Retinal pigment epithelial cell (primary cell): ENCODE measurements at regions not wholly inside any gene's neighbourhood (a gene's known extent, or its start where the extent isn't known, plus 50 kb on each side); places are given as distances from the start of the nearest gene placed in this dataset.

ENCODE experiments used
- DNase-seq: peaks from one replicate; pipeline ENCODE4 v3.0.0-alpha.2; 2010; ENCODE audit warnings: low read depth
- H3K4me3 ChIP-seq: 2 replicates; pipeline ENCODE4 v1.5.1; 2011; ENCODE audit warnings: mild to moderate bottlenecking, low read length, control low read depth, moderate library complexity
- TF ChIP-seq, protein P1 (sequence below): conservative IDR thresholded peaks from 2 replicates; pipeline ENCODE4 v1.5.1; 2011; ENCODE audit warnings: low read depth, low read length, control low read depth, inconsistent platforms

DNA sequence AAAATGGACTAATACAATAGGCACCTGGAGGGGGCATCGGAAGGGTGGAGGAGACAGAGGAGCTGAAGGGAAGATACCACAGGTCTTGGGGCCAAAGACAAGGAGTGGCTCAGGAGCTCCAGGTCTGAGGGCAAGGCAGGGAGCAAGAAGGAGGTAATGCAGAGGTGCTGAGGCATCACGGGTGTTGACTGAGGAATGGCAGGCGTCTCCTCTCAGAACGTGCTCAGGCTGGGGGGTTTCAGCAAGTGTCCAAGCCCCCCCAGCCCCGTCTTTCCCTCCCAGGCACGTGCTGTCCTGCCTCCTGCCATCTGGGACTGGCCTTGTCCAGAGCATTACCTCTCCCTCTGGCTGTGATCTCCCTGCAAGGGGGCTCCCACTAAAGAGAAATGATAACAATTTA lies 265.4 kb downstream of the DCDC2C start:
- TF ChIP-seq, protein P1, sequence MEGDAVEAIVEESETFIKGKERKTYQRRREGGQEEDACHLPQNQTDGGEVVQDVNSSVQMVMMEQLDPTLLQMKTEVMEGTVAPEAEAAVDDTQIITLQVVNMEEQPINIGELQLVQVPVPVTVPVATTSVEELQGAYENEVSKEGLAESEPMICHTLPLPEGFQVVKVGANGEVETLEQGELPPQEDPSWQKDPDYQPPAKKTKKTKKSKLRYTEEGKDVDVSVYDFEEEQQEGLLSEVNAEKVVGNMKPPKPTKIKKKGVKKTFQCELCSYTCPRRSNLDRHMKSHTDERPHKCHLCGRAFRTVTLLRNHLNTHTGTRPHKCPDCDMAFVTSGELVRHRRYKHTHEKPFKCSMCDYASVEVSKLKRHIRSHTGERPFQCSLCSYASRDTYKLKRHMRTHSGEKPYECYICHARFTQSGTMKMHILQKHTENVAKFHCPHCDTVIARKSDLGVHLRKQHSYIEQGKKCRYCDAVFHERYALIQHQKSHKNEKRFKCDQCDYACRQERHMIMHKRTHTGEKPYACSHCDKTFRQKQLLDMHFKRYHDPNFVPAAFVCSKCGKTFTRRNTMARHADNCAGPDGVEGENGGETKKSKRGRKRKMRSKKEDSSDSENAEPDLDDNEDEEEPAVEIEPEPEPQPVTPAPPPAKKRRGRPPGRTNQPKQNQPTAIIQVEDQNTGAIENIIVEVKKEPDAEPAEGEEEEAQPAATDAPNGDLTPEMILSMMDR: no peak
- DNase-seq: no peak
- H3K4me3 ChIP-seq: no peak overlapping the region

DNA sequence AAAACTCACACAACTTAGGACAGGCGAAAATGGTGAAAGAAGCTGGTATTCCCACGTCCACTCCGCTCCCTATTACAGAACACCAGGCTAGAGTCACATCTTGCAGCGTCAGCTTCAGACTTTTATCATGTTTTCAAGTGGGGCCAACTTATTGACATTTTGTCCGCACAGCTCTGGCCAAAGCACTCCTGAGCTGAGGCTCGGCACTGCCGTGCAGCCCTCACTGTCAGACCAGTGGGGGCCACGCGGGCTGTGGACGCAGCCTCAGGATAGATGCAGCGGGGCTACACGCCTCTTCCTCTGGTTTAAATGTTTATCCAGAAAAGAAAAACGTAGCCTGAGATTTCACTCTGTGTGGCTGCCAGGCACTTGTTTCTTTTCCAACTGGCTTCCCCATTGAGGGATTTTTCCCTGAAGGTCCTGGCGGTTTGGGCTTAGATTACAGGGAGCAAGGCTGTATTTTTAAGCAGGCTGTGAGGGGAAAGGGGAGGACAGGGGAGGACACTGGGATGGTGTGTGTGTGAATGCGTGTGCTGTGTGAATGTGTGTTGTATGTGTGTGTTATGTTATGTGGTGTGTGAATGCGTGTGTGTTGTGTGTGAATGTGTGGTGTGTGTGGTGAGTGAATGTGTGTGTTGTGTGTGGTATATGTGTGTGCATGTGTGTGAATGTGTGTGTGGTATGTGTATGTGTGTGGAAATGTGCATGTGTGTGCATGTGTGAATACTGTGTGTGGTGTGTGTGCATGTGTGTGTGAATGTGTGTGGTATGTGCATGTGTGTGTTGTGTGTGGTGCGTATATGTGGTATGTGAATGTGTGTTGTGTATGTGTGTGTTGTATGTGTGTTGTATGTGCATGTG lies 267.6 kb downstream of the DCDC2C start:
- no peak for DNase-seq
- TF ChIP-seq, protein P1: no peak
- no peak overlapping the region for H3K4me3 ChIP-seq

DNA sequence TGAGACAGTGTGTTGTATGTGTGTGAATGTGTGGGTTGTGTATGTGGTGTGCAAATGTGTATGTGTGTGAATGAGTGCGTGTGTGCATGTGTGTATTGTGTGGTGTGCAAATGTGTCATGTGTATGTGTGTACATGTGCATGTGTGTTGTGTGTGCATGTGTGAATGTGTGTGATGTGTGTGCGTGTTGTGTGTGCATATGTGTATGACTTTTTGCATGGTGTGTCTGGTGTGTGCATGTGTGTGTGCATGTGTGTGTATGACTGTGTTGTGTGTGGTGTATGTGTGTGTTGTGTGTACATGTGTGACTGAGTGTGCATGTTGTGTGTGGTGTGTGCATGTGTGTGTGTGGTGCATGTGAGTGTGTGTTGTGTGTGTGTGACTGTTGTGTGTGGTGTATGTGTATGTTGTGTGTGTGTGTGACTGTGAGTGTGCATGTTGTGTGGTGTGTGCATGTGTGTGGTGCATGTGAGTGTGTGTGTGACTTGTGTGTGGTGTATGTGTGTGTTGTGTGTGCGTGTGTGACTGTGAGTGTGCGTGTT lies 268.3 kb downstream of the DCDC2C start:
- TF ChIP-seq, protein P1: no peak
- no peak overlapping the region for H3K4me3 ChIP-seq
- DNase-seq: no peak

DNA sequence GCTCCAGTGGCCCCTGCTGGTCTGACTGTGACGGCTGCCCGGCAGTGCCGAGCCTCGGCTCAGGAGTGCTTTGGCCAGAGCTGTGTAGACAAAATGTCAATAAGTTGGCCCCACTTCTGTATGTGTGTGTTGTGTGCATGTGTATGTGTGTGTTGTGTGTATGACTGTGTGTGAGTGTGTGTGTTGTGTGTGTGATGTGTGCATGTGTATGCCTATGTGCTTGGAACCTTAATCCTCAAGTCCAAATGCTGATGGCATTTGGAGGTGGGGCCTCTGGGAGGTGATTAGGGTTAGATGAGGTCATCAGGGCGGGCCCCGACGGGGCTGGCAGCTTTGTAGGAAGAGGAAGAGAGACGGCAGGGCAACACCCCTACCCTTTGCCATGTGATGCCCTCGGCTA lies 269.0 kb downstream of the DCDC2C start:
- TF ChIP-seq, protein P1: no peak
- no peak for DNase-seq
- H3K4me3 ChIP-seq: no peak overlapping the region

DNA sequence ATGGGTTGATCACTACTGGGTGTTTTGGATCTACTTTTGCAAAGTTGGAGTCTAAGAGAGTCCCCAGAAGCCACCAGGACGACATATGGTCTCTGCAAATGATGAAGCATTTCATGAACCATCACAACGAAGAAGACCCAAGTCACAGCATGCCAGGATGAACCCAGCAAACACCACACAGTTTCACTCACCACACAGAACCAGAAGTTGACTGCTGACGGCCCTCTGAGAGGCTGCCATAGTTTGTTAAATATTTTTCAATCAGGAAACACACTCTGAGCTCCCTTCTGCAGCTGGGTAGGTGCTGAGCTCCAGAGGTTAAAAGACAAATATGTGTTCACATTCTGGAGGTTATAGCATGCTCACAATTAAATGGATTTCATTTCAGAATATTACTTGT lies 271.4 kb downstream of the DCDC2C start:
- no peak overlapping the region for H3K4me3 ChIP-seq
- TF ChIP-seq, protein P1: no peak
- DNase-seq: no peak

DNA sequence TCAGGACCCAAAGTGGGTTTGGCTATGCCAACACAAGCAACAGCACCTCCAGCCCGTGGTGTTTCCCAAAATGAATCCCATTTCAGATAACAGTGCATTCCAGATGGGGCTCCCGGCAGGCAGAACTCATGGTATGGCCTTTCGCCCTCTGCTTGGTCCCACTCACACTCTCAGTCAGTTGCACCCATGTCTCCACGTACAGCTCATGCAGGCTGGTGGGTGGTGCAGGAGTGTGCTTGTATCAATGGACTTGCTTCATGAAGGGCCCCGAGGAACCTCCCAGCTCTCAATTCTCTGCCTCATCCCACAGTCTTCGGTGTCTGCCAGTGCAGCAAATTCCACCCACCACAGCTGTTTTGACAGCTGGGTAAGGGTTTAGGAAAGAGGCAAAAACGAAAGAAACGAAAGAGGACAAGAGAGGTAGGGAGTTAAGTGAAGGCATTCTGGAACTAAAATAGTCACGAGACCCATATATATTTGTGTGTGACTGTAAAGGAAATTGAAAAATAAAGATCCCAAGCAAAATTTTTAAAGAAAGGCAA lies 278.1 kb downstream of the DCDC2C start:
- TF ChIP-seq, protein P1: no peak
- DNase-seq: no peak
- H3K4me3 ChIP-seq: no peak overlapping the region

DNA sequence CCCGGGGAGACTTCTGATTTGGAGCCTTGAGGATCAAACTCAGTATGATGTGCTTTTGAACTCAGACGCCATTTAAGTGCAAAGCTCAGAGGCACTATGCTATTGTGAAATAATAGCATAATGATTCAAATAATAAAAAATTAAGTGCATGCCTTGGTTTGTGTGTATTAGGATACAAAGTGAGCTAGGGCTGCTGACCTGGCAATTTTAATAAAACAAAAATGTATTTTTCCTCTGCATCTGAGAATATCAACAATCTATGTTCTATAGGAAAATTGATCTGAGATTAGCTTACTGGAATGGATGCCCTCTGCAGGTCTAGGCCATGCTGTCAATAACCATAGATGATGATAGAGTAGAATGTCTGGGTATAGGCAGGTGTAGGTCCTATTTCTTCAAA lies 278.8 kb downstream of the DCDC2C start:
- H3K4me3 ChIP-seq: no peak overlapping the region
- TF ChIP-seq, protein P1: no peak
- DNase-seq: no peak
